ENCODE measurements at regions not wholly inside any gene's neighbourhood (a gene's known extent, or its start where the extent isn't known, plus 50 kb on each side); places are given as distances from the start of the nearest gene placed in this dataset.

DNA sequence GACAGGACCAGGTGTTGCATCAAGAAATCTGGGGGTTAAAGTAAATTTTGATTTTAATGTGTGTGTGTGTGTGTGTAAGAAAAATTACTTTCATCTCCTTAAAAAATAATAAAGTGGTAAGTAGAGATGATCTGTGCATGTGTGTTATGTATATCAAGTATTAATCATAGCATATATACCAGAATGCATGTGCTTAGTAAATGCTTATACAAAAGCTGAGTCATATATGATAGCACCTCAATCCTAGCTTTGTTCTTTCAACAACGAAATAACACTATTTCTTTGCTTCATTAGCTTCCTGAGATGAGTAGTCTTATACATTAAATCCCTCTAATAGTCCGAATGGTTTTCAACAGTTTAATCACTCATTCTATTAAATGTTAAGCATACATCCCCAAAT lies 899.6 kb upstream of the ANO3 start:
- TF ChIP-seq, protein P1, sequence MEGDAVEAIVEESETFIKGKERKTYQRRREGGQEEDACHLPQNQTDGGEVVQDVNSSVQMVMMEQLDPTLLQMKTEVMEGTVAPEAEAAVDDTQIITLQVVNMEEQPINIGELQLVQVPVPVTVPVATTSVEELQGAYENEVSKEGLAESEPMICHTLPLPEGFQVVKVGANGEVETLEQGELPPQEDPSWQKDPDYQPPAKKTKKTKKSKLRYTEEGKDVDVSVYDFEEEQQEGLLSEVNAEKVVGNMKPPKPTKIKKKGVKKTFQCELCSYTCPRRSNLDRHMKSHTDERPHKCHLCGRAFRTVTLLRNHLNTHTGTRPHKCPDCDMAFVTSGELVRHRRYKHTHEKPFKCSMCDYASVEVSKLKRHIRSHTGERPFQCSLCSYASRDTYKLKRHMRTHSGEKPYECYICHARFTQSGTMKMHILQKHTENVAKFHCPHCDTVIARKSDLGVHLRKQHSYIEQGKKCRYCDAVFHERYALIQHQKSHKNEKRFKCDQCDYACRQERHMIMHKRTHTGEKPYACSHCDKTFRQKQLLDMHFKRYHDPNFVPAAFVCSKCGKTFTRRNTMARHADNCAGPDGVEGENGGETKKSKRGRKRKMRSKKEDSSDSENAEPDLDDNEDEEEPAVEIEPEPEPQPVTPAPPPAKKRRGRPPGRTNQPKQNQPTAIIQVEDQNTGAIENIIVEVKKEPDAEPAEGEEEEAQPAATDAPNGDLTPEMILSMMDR (conservative IDR thresholded peaks at IDR 0.05; ENCODE audit: low read length) = no peak
- no peak for TF ChIP-seq EZH2phosphoT487 (IDR thresholded peaks at IDR 0.05; ENCODE audit: borderline replicate concordance, low read depth, low read length)
